CD14-positive monocyte (primary cell): ENCODE measurements at regions not wholly inside any gene's neighbourhood (a gene's known extent, or its start where the extent isn't known, plus 50 kb on each side); places are given as distances from the start of the nearest gene placed in this dataset.
"Not testable (repeated sequence)": the region's sequence is repeated elsewhere in the genome, so short reads cannot be mapped to it uniquely, and the experiment has no call there.

Experiments
- DNase-seq, 3 donors: peaks; one replicate each; pipeline ENCODE4 v3.0.0-alpha.2; 2011 to 2022
- H2AFZ ChIP-seq: 2 replicates; pipeline ENCODE4 v1.6.0; 2012; ENCODE audit warnings: mild to moderate bottlenecking, low read depth, low read length, inconsistent platforms; ENCODE audit not compliant: insufficient read depth, poor library complexity, severe bottlenecking
- H3K27ac ChIP-seq, 2 donors: 1 replicate in 1 of 2; 2 replicates in 1 of 2; pipeline ENCODE4 v1.5.1; 2012 to 2013; ENCODE audit warnings: low read length in 2 of 2, control low read depth in 1 of 2, inconsistent platforms in 1 of 2, low read depth in 1 of 2, mild to moderate bottlenecking in 1 of 2
- H3K27me3 ChIP-seq, 2 donors: one replicate each; pipeline versions ENCODE4 v1.6.0 to v1.6.1; 2011 to 2013; ENCODE audit warnings: low read length in 2 of 2; ENCODE audit not compliant: control insufficient read depth in 2 of 2, insufficient read depth in 2 of 2
- H3K36me3 ChIP-seq, 2 donors: replicated peaks in 1 of 2; 1 replicate in 1 of 2; 2 replicates in 1 of 2; pipeline versions ENCODE4 v1.5.1 to v1.6.1; 2012 to 2013; ENCODE audit warnings: low read length in 2 of 2, control low read depth in 1 of 2, inconsistent platforms in 1 of 2, mild to moderate bottlenecking in 1 of 2; ENCODE audit not compliant: insufficient read depth in 2 of 2, control insufficient read depth in 1 of 2
- H3K4me1 ChIP-seq, 2 donors: 1 replicate in 1 of 2; 2 replicates in 1 of 2; pipeline versions ENCODE4 v1.5.1 to v1.6.1; 2012 to 2013; ENCODE audit warnings: low read length in 2 of 2, control low read depth in 1 of 2, inconsistent platforms in 1 of 2, mild to moderate bottlenecking in 1 of 2, moderate library complexity in 1 of 2; ENCODE audit not compliant: insufficient read depth in 2 of 2, control insufficient read depth in 1 of 2
- H3K4me2 ChIP-seq: replicated peaks from 2 replicates; pipeline ENCODE3; 2012; ENCODE audit warnings: low read length, moderate library complexity, mild to moderate bottlenecking; ENCODE audit not compliant: poor library complexity, severe bottlenecking; ENCODE audit errors: extremely low read depth
- H3K4me3 ChIP-seq, 3 experiments: fragments of 200-600 bp in 1 of 3; sonication (generic) in 1 of 3; replicated peaks in 1 of 3; 1 replicate in 2 of 3; 2 replicates in 1 of 3; pipeline ENCODE4 v1.5.1; 2011 to 2013; ENCODE audit warnings: low read length in 3 of 3, mild to moderate bottlenecking in 3 of 3, control low read depth in 2 of 3, low read depth in 2 of 3, inconsistent platforms in 1 of 3, moderate library complexity in 1 of 3
- H3K79me2 ChIP-seq: 2 replicates; pipeline ENCODE4 v1.6.0; 2012; ENCODE audit warnings: mild to moderate bottlenecking, control low read depth, inconsistent platforms, low read length, moderate library complexity; ENCODE audit not compliant: insufficient read depth
- H3K9ac ChIP-seq: 2 replicates; pipeline ENCODE4 v1.6.0; 2017; ENCODE audit warnings: low read length, mild to moderate bottlenecking; ENCODE audit not compliant: insufficient read depth, poor library complexity, severe bottlenecking
- H3K9me3 ChIP-seq, 2 donors: replicated peaks in 1 of 2; 1 replicate in 1 of 2; 2 replicates in 1 of 2; pipeline versions ENCODE4 v1.5.1 to v1.6.1; 2012 to 2013; ENCODE audit warnings: low read length in 2 of 2, control low read depth in 1 of 2; ENCODE audit not compliant: control insufficient read depth in 1 of 2, insufficient read depth in 1 of 2
- H4K20me1 ChIP-seq: 2 replicates; pipeline ENCODE4 v1.6.0; 2012; ENCODE audit warnings: mild to moderate bottlenecking, low read length, control low read depth, moderate library complexity; ENCODE audit not compliant: insufficient read depth
- H3K27ac Mint-ChIP-seq, 7 donors: one replicate each; pipeline ENCODE4 v1.8.0; 2020; ENCODE audit warnings: mild to moderate bottlenecking in 7 of 7, mixed read lengths in 7 of 7, moderate library complexity in 6 of 7, inconsistent platforms in 2 of 7
- H3K27me3 Mint-ChIP-seq, 3 donors: one replicate each; pipeline ENCODE4 v1.8.0; 2021 to 2022; ENCODE audit warnings: low read depth in 3 of 3, mild to moderate bottlenecking in 3 of 3, mixed read lengths in 3 of 3, moderate library complexity in 3 of 3, inconsistent platforms in 1 of 3
- H3K36me3 Mint-ChIP-seq, 2 donors: one replicate each; pipeline ENCODE4 v1.8.0; 2020; ENCODE audit warnings: mixed read lengths in 2 of 2, inconsistent platforms in 1 of 2, mild to moderate bottlenecking in 1 of 2
- H3K4me1 Mint-ChIP-seq: one replicate; pipeline ENCODE4 v1.8.0; 2020; ENCODE audit warnings: mild to moderate bottlenecking, mixed read lengths
- H3K4me3 Mint-ChIP-seq, 2 donors: one replicate each; pipeline ENCODE4 v1.8.0; 2020; ENCODE audit warnings: mild to moderate bottlenecking in 2 of 2, mixed read lengths in 2 of 2, moderate library complexity in 1 of 2
- H3K9me3 Mint-ChIP-seq, 7 donors: one replicate each; pipeline ENCODE4 v1.8.0; 2020 to 2022; ENCODE audit warnings: mixed read lengths in 7 of 7, mild to moderate bottlenecking in 6 of 7, moderate library complexity in 6 of 7, inconsistent platforms in 2 of 7
- CTCF ChIP-seq: fragments of 200-600 bp; IDR thresholded peaks from one replicate; pipeline ENCODE4 v1.8.0; 2022; ENCODE audit warnings: antibody characterized with exemption, mild to moderate bottlenecking
- WGBS: methylation state at CpG from one replicate; pipeline ENCODE4 v1.1.5; 2013; ENCODE audit warnings: missing lambda C conversion rate; ENCODE audit not compliant: insufficient coverage; 5-methylcytosine and 5-hydroxymethylcytosine counted together
- intact Hi-C, 2 donors: fragments of 100-400 bp; cut with micrococcal nuclease; formaldehyde crosslinking; loops; one replicate each; pipeline versions ENCODE4 v1.15.0 to v1.15.1; 2023

- no CpG with 5 or more reads among the region's 6 CpGs for WGBS
- no peak overlapping the region for H3K4me2 ChIP-seq
These were observed 471.4 kb upstream of the AMELY start for GRCh38 chrY:7382988-7383387.

GRCh38 chrY:7377091-7377490 lies 465.5 kb upstream of the AMELY start:
- Histone ChIP-seq H3K4me1 (no peaks in the 10 kb centered on the region), H4K20me1 (no peaks in the 10 kb centered on the region), H2AFZ (no peak overlapping the region), H3K4me2 (no peak overlapping the region), H3K4me3 (no peak overlapping the region), H3K9me3 (no peaks in the 10 kb centered on the region), H3K36me3 (peaks cover 0 to 39% of the 10 kb centered on the region in 2 donors), H3K9ac (no peak overlapping the region), H3K79me2 (no peaks in the 10 kb centered on the region), H3K27me3 (no peaks in the 10 kb centered on the region), H3K27ac (no peak overlapping the region)
- Mint-ChIP-seq H3K9me3 (peaks cover 0 to 2% (median 0%) of the 10 kb centered on the region in 7 donors), H3K27me3 (no peaks in the 10 kb centered on the region), H3K4me1 (no peaks in the 10 kb centered on the region), H3K4me3 (no peak overlapping the region), H3K27ac (no peak overlapping the region), H3K36me3 (peaks cover 0 to 51% of the 10 kb centered on the region in 2 donors)
- intact Hi-C loops = no loop called here
- no peak for DNase-seq
- TF ChIP-seq CTCF = no peak

More at GRCh38 chrY:7382988-7383387, 471.4 kb upstream of the AMELY start:
- H4K20me1 ChIP-seq = no peaks in the 10 kb centered on the region
- no peak overlapping the region for H3K27ac ChIP-seq
- Mint-ChIP-seq H3K27ac (no peak overlapping the region), H3K4me1 (no peaks in the 10 kb centered on the region), H3K36me3 (peaks cover 0 to 16% of the 10 kb centered on the region in 2 donors), H3K4me3 (no peak overlapping the region), H3K27me3 (peaks cover 0 to 2% (median 0%) of the 10 kb centered on the region in 3 donors), H3K9me3 (peaks cover 0 to 6% (median 0%) of the 10 kb centered on the region in 7 donors)
- no peaks in the 10 kb centered on the region for H3K9me3 ChIP-seq
- H3K9ac ChIP-seq = no peak overlapping the region
- intact Hi-C loops = no loop called here
- DNase-seq = no peak
- no peak overlapping the region for H2AFZ ChIP-seq
- no peak overlapping the region for H3K4me3 ChIP-seq
- H3K79me2 ChIP-seq = no peaks in the 10 kb centered on the region
- H3K36me3 ChIP-seq = peaks cover 0 to 4% of the 10 kb centered on the region in 2 donors
- no peaks in the 10 kb centered on the region for H3K4me1 ChIP-seq
- no peak for TF ChIP-seq CTCF
- no peaks in the 10 kb centered on the region for H3K27me3 ChIP-seq

GRCh38 chrY:7374485-7374884 lies 462.9 kb upstream of the AMELY start:
- H3K4me1 Mint-ChIP-seq, H3K79me2 ChIP-seq, H3K4me3 Mint-ChIP-seq, intact Hi-C loops, DNase-seq, H3K4me2 ChIP-seq, H3K27me3 ChIP-seq, H3K4me3 ChIP-seq, H3K27ac Mint-ChIP-seq, H3K27ac ChIP-seq, H3K27me3 Mint-ChIP-seq, H3K9me3 ChIP-seq, H4K20me1 ChIP-seq, H3K4me1 ChIP-seq, H2AFZ ChIP-seq, H3K9ac ChIP-seq, H3K9me3 Mint-ChIP-seq: not testable (repeated sequence)
- peaks cover 0 to 52% of the 10 kb centered on the region in 2 donors for H3K36me3 Mint-ChIP-seq
- no CpG with 5 or more reads among the region's 4 CpGs for WGBS
- H3K36me3 ChIP-seq = peaks cover 0 to 44% of the 10 kb centered on the region in 2 donors
